ENCODE measurements at regions not wholly inside any gene's neighbourhood (a gene's known extent, or its start where the extent isn't known, plus 50 kb on each side); places are given as distances from the start of the nearest gene placed in this dataset.

GRCh38 chr7:116083796-116084195 is 53.2 kb upstream of the TFEC start:
- no peak for DNase-seq (ENCODE audit: low read depth)

- no peak for DNase-seq (ENCODE audit: low read depth)
Measured at GRCh38 chr7:116086547-116087045, 56.0 kb upstream of the TFEC start.

- no peak for DNase-seq (ENCODE audit: low read depth)
Measured at GRCh38 chr7:116087291-116087690, 56.7 kb upstream of the TFEC start.

- no peak for DNase-seq (ENCODE audit: low read depth)
Measured at GRCh38 chr7:116087984-116088383, 57.4 kb upstream of the TFEC start.

- peak; percentile 4 for DNase-seq (ENCODE audit: low read depth)
Measured at GRCh38 chr7:116089293-116089692, 58.7 kb upstream of the TFEC start.

- no peak for DNase-seq (ENCODE audit: low read depth)
Measured at GRCh38 chr7:116093516-116094301, 63.1 kb upstream of the TFEC start.

- DNase-seq (ENCODE audit: low read depth) = no peak
Measured at GRCh38 chr7:116095396-116095795, 64.8 kb upstream of the TFEC start.

GRCh38 chr7:116097365-116098009 is 66.9 kb upstream of the TFEC start:
- DNase-seq (ENCODE audit: low read depth) = peak; percentile 6

GRCh38 chr7:116098175-116098574 is 67.6 kb upstream of the TFEC start:
- no peak for DNase-seq (ENCODE audit: low read depth)

- DNase-seq (ENCODE audit: low read depth) = no peak
Measured at GRCh38 chr7:116100626-116101025, 70.1 kb upstream of the TFEC start.

GRCh38 chr7:116101704-116102103 is 71.1 kb upstream of the TFEC start:
- peak; percentile 18 for DNase-seq (ENCODE audit: low read depth)

- DNase-seq (ENCODE audit: low read depth) = no peak
Measured at GRCh38 chr7:116111475-116111874, 80.9 kb upstream of the TFEC start.

- no peak for DNase-seq (ENCODE audit: low read depth)
Measured at GRCh38 chr7:116113310-116113709, 82.7 kb upstream of the TFEC start.

- no peak for DNase-seq (ENCODE audit: low read depth)
Measured at GRCh38 chr7:116120839-116121238, 89.5 kb upstream of the TES start.

GRCh38 chr7:116122972-116123595 is 87.3 kb upstream of the TES start:
- DNase-seq (ENCODE audit: low read depth) = peak; percentile 21

- no peak for DNase-seq (ENCODE audit: low read depth)
Measured at GRCh38 chr7:116128139-116128538, 82.2 kb upstream of the TES start.

GRCh38 chr7:116135306-116135705 is 75.0 kb upstream of the TES start:
- no peak for DNase-seq (ENCODE audit: low read depth)

GRCh38 chr7:116138202-116138801 is 72.0 kb upstream of the TES start:
- peak; percentile 53 for DNase-seq (ENCODE audit: low read depth)

GRCh38 chr7:116139007-116139406 is 71.3 kb upstream of the TES start:
- no peak for DNase-seq (ENCODE audit: low read depth)

- DNase-seq (ENCODE audit: low read depth) = no peak
Measured at GRCh38 chr7:116139807-116140206, 70.5 kb upstream of the TES start.

- DNase-seq (ENCODE audit: low read depth) = no peak
Measured at GRCh38 chr7:116142374-116142773, 68.0 kb upstream of the TES start.

GRCh38 chr7:116142850-116143249 is 67.5 kb upstream of the TES start:
- no peak for DNase-seq (ENCODE audit: low read depth)
